ENCODE measurements at regions not wholly inside any gene's neighbourhood (a gene's known extent, or its start where the extent isn't known, plus 50 kb on each side); places are given as distances from the start of the nearest gene placed in this dataset.

DNA sequence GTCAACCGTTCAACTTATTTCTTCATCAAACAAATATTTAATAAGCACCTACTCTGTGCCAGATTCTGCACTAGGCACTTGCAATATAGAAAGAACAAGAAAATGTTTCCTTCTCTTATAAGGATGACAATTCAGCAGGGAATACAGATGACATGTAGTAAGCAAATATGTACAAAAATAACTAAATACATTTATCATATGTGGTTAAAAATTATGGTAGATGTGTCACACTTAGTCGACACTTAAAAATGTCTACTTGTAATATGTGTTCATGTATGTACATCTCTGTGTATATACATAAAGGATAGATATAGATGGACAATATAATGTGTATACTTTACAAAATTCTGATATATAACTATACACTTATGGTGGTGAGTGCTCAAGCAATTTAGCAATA lies 417.0 kb upstream of the MEF2C start:
- TF ChIP-seq GABPA (IDR thresholded peaks at IDR 0.05; ENCODE audit: low read depth) (no peak), CTCF (IDR thresholded peaks at IDR 0.05; ENCODE audit: insufficient read depth, low read length) (no peak), POLR2AphosphoS5 (IDR thresholded peaks at IDR 0.05; ENCODE audit: low read depth) (no peak), SPI1 (IDR thresholded peaks at IDR 0.05; ENCODE audit: borderline replicate concordance, low read depth) (no peak)
- TF ChIP-seq, protein P1, sequence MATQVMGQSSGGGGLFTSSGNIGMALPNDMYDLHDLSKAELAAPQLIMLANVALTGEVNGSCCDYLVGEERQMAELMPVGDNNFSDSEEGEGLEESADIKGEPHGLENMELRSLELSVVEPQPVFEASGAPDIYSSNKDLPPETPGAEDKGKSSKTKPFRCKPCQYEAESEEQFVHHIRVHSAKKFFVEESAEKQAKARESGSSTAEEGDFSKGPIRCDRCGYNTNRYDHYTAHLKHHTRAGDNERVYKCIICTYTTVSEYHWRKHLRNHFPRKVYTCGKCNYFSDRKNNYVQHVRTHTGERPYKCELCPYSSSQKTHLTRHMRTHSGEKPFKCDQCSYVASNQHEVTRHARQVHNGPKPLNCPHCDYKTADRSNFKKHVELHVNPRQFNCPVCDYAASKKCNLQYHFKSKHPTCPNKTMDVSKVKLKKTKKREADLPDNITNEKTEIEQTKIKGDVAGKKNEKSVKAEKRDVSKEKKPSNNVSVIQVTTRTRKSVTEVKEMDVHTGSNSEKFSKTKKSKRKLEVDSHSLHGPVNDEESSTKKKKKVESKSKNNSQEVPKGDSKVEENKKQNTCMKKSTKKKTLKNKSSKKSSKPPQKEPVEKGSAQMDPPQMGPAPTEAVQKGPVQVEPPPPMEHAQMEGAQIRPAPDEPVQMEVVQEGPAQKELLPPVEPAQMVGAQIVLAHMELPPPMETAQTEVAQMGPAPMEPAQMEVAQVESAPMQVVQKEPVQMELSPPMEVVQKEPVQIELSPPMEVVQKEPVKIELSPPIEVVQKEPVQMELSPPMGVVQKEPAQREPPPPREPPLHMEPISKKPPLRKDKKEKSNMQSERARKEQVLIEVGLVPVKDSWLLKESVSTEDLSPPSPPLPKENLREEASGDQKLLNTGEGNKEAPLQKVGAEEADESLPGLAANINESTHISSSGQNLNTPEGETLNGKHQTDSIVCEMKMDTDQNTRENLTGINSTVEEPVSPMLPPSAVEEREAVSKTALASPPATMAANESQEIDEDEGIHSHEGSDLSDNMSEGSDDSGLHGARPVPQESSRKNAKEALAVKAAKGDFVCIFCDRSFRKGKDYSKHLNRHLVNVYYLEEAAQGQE (IDR thresholded peaks at IDR 0.05; ENCODE audit: insufficient replicate concordance, low read depth): no peak
